Keratinocyte (primary cell): ENCODE measurements at regions not wholly inside any gene's neighbourhood (a gene's known extent, or its start where the extent isn't known, plus 50 kb on each side); places are given as distances from the start of the nearest gene placed in this dataset.

Source experiments
- DNase-seq: peaks from one replicate; pipeline ENCODE4 v3.0.0-alpha.2; 2011; ENCODE audit warnings: low read depth, missing footprints, low spot score
- FAIRE-seq: peaks from 2 replicates; lab custom pipeline; 2011; peaks lifted over from hg19 to GRCh38; lab: Jason Lieb, UNC
- H2AFZ ChIP-seq: 2 replicates; pipeline ENCODE4 v1.6.0; 2012; ENCODE audit warnings: low read length, control low read depth, inconsistent platforms; ENCODE audit not compliant: control insufficient read depth
- H3K27ac ChIP-seq: 2 replicates; pipeline ENCODE4 v1.5.1; 2011; ENCODE audit warnings: low read length; ENCODE audit not compliant: control insufficient read depth, insufficient read depth
- H3K27me3 ChIP-seq: 3 replicates; pipeline ENCODE4 v1.6.0; 2011; ENCODE audit warnings: low read length; ENCODE audit not compliant: control insufficient read depth, insufficient read depth; ENCODE audit errors: extremely low read depth
- H3K36me3 ChIP-seq, 2 experiments: 2 replicates in 1 of 2; 3 replicates in 1 of 2; pipeline ENCODE4 v1.5.1; 2011; ENCODE audit warnings: low read length in 2 of 2, mild to moderate bottlenecking in 1 of 2; ENCODE audit not compliant: control insufficient read depth in 2 of 2, insufficient read depth in 2 of 2; ENCODE audit errors: extremely low read depth in 1 of 2
- H3K4me1 ChIP-seq: 3 replicates; pipeline ENCODE4 v1.5.1; 2011; ENCODE audit warnings: low read length; ENCODE audit not compliant: control insufficient read depth, insufficient read depth; ENCODE audit errors: extremely low read depth
- H3K4me2 ChIP-seq: 3 replicates; pipeline ENCODE4 v1.6.0; 2011; ENCODE audit warnings: low read depth, low read length; ENCODE audit not compliant: control insufficient read depth, insufficient read depth; ENCODE audit errors: extremely low read depth
- H3K4me3 ChIP-seq, 3 experiments: fragments of 200-600 bp in 1 of 3; sonication (generic) in 1 of 3; 2 replicates in 2 of 3; 3 replicates in 1 of 3; pipeline ENCODE4 v1.5.1; 2011 to 2016; ENCODE audit warnings: low read length in 3 of 3, mild to moderate bottlenecking in 3 of 3, control low read depth in 2 of 3, inconsistent platforms in 1 of 3, low read depth in 1 of 3, mixed read lengths in 1 of 3, mixed run types in 1 of 3, moderate library complexity in 1 of 3; ENCODE audit not compliant: control insufficient read depth in 2 of 3, insufficient read depth in 2 of 3; ENCODE audit errors: extremely low read depth in 1 of 3
- H3K79me2 ChIP-seq: 2 replicates; pipeline ENCODE4 v1.6.0; 2012; ENCODE audit warnings: low read length; ENCODE audit not compliant: control insufficient read depth, insufficient read depth
- H3K9ac ChIP-seq: 3 replicates; pipeline ENCODE4 v1.6.0; 2011; ENCODE audit warnings: low read length; ENCODE audit not compliant: control insufficient read depth, insufficient read depth; ENCODE audit errors: extremely low read depth
- H3K9me1 ChIP-seq: 3 replicates; pipeline ENCODE4 v1.6.0; 2011; ENCODE audit warnings: low read length; ENCODE audit not compliant: control insufficient read depth, insufficient read depth; ENCODE audit errors: extremely low read depth
- H3K9me3 ChIP-seq: 2 replicates; pipeline ENCODE4 v1.5.1; 2012; ENCODE audit warnings: low read depth, low read length; ENCODE audit not compliant: control insufficient read depth
- H4K20me1 ChIP-seq: 3 replicates; pipeline ENCODE4 v1.6.0; 2011; ENCODE audit warnings: low read length; ENCODE audit not compliant: control insufficient read depth, insufficient read depth; ENCODE audit errors: extremely low read depth
- EZH2 ChIP-seq: IDR thresholded peaks from one replicate; pipeline ENCODE4 v1.6.1; 2012; ENCODE audit warnings: inconsistent platforms, mild to moderate bottlenecking, low read length, moderate library complexity
- dilution Hi-C: fragments of 300-500 bp; cut with MboI; formaldehyde crosslinking; loops from one replicate; pipeline ENCODE4 v1.7.0; 2020; ENCODE audit warnings: low sequenced_read_pairs; ENCODE audit not compliant: extremely low pct_ligation_motif_present
- TF ChIP-seq, protein P1 (sequence below), 3 experiments: IDR thresholded peaks in 1 of 3; conservative IDR thresholded peaks in 1 of 3; optimal IDR thresholded peaks in 1 of 3; 2 replicates in 2 of 3; 3 replicates in 1 of 3; pipeline versions ENCODE3 to v1.5.1; 2011; ENCODE audit warnings: low read length in 3 of 3, mild to moderate bottlenecking in 3 of 3, moderate library complexity in 2 of 3, control low read depth in 1 of 3, inconsistent platforms in 1 of 3; ENCODE audit not compliant: insufficient read depth in 2 of 3; ENCODE audit errors: extremely low read depth in 1 of 3

DNA sequence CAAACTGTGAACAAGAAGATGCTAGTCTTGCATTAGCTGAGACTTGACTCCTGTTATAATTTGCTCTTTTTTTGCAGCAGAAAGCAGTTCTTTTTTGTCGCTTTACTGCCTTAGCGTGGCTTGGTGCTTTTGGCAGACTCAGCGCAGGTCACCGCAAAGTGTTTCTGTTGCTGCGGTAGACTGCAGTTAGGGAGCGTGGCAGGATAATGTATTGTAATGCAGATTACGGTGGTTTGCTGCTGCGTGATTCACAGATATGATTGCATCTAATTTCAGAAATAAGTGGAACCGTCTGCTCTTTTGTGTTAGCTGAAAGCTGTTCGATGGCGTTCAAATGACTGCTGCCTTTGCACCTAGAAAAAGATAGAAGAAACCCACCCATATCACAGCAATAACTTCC lies 131.6 kb upstream of the SATB2 start:
- Histone ChIP-seq H3K27ac (no peak overlapping the region), H4K20me1 (no peaks in the 10 kb centered on the region), H3K9ac (no peak overlapping the region), H3K4me3 (no peak overlapping the region), H3K4me2 (no peak overlapping the region), H3K9me1 (no peaks in the 10 kb centered on the region), H3K4me1 (no peaks in the 10 kb centered on the region), H2AFZ (no peak overlapping the region), H3K36me3 (no peaks in the 10 kb centered on the region), H3K27me3 (no peaks in the 10 kb centered on the region), H3K9me3 (no peaks in the 10 kb centered on the region), H3K79me2 (no peaks in the 10 kb centered on the region)
- dilution Hi-C loops = no loop called here
- no peak for FAIRE-seq
- no peak for DNase-seq
- TF ChIP-seq EZH2 = no peak
- TF ChIP-seq, protein P1, sequence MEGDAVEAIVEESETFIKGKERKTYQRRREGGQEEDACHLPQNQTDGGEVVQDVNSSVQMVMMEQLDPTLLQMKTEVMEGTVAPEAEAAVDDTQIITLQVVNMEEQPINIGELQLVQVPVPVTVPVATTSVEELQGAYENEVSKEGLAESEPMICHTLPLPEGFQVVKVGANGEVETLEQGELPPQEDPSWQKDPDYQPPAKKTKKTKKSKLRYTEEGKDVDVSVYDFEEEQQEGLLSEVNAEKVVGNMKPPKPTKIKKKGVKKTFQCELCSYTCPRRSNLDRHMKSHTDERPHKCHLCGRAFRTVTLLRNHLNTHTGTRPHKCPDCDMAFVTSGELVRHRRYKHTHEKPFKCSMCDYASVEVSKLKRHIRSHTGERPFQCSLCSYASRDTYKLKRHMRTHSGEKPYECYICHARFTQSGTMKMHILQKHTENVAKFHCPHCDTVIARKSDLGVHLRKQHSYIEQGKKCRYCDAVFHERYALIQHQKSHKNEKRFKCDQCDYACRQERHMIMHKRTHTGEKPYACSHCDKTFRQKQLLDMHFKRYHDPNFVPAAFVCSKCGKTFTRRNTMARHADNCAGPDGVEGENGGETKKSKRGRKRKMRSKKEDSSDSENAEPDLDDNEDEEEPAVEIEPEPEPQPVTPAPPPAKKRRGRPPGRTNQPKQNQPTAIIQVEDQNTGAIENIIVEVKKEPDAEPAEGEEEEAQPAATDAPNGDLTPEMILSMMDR (optimal IDR thresholded peaks at IDR 0.05 in 1 of 3, IDR thresholded peaks at IDR 0.05 in 1 of 3, conservative IDR thresholded peaks at IDR 0.05 in 1 of 3; ENCODE audit: extremely low read depth in 1 of 3, insufficient read depth in 2 of 3, low read length in 3 of 3) = no peak

DNA sequence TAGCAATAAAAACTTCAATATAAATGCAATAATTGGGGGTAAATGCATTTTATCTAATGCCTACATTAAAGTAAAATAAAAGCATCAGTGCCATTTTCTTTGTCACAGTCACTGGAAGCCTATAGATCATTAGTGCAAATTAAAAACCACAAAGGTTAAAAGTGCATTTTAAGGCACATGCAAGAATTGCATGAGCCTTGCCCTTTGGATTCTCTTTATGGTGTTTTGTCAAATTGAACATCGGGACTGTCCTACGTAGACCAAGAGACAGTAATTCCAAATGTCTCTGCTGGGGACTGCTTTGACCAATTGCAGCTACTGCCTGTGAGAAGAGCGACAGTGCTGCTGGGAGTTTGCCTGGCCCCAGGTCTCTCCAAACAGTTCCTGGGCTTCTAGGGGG lies 130.3 kb upstream of the SATB2 start:
- Histone ChIP-seq H3K79me2 (no peaks in the 10 kb centered on the region), H3K36me3 (no peaks in the 10 kb centered on the region), H3K4me3 (no peak overlapping the region), H3K27ac (no peak overlapping the region), H3K9me3 (no peaks in the 10 kb centered on the region), H3K9ac (no peak overlapping the region), H3K4me2 (no peak overlapping the region), H3K27me3 (no peaks in the 10 kb centered on the region), H4K20me1 (no peaks in the 10 kb centered on the region), H3K4me1 (no peaks in the 10 kb centered on the region), H2AFZ (no peak overlapping the region), H3K9me1 (no peaks in the 10 kb centered on the region)
- FAIRE-seq (no peak), DNase-seq (no peak)
- dilution Hi-C loops = no loop called here
- TF ChIP-seq, protein P1 (optimal IDR thresholded peaks at IDR 0.05 in 1 of 3, IDR thresholded peaks at IDR 0.05 in 1 of 3, conservative IDR thresholded peaks at IDR 0.05 in 1 of 3; ENCODE audit: extremely low read depth in 1 of 3, insufficient read depth in 2 of 3, low read length in 3 of 3) = no peak
- TF ChIP-seq EZH2 = no peak
